ENCODE measurements at regions not wholly inside any gene's neighbourhood (a gene's known extent, or its start where the extent isn't known, plus 50 kb on each side); places are given as distances from the start of the nearest gene placed in this dataset.

DNA sequence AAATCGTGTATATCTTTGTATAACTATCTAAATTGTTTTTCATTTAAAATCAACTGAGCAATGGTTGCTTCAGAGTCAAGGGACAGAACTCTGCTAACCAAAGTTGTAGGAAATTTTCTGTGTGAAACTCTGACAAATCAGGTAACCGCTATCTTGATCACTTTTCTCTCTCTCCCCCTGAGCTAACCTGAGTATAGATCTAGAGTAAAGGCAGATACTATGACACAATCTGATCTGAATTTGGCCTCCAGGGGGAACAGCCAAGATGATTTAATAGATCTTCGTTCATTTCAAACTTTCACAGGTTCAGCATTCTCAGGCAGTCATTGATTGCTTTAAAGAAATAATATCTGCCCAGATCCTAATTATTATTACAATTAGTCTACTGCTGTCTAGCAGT, 472.8 kb downstream of the NUF2 start:
- Histone ChIP-seq H3K4me1 (peaks cover 0 to 16% (median 5%) of the 10 kb centered on the region in 4 donors), H3K9me3 (peaks cover 0 to 8% (median 7%) of the 10 kb centered on the region in 4 donors), H3K27me3 (no peaks in the 10 kb centered on the region), H3K27ac (no peak overlapping the region), H3K4me3 (no peak overlapping the region), H3K36me3 (no peaks in the 10 kb centered on the region)
- TF ChIP-seq, protein P1, sequence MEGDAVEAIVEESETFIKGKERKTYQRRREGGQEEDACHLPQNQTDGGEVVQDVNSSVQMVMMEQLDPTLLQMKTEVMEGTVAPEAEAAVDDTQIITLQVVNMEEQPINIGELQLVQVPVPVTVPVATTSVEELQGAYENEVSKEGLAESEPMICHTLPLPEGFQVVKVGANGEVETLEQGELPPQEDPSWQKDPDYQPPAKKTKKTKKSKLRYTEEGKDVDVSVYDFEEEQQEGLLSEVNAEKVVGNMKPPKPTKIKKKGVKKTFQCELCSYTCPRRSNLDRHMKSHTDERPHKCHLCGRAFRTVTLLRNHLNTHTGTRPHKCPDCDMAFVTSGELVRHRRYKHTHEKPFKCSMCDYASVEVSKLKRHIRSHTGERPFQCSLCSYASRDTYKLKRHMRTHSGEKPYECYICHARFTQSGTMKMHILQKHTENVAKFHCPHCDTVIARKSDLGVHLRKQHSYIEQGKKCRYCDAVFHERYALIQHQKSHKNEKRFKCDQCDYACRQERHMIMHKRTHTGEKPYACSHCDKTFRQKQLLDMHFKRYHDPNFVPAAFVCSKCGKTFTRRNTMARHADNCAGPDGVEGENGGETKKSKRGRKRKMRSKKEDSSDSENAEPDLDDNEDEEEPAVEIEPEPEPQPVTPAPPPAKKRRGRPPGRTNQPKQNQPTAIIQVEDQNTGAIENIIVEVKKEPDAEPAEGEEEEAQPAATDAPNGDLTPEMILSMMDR (IDR thresholded peaks at IDR 0.05): no peak
- TF ChIP-seq EP300 (IDR thresholded peaks at IDR 0.05): no peak
- no peak for TF ChIP-seq POLR2AphosphoS5 (IDR thresholded peaks at IDR 0.05)
- no peak for TF ChIP-seq POLR2A (IDR thresholded peaks at IDR 0.05)
- intact Hi-C loops (cut with DNase I; ENCODE audit: low total_unique reads): no loop called here
- WGBS, 5 donors: 66 to 70% (median 69%) methylated on average over 3 of the region's 3 CpGs
- no peak for DNase-seq

DNA sequence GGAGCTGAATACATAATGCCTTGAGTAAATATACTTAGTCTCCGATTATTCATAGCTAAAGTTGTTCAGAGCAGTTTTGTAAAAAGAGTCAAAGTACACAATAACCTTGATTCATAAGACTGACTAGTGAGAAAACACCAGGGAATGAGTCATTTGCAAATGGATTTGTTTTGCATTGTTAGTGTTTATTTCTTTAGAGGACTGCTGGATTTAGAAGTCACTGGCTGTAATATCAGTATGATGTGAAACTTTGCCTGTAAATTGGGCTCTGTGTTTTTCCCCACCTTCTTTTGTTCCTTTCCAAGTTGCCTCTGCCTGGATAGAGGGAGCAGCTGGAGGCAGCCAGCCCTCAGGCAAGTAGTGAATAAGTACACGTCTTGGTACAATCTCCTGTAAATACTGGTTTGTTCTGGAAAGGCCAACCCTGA, 474.7 kb downstream of the NUF2 start:
- peaks cover 0 to 8% (median 7%) of the 10 kb centered on the region in 4 donors for H3K9me3 ChIP-seq
- peak in 1 of 2 donors; percentile 61 for DNase-seq
- H3K4me3 ChIP-seq: no peak overlapping the region
- no peak for TF ChIP-seq EP300 (IDR thresholded peaks at IDR 0.05)
- TF ChIP-seq POLR2AphosphoS5 (IDR thresholded peaks at IDR 0.05): peak in 1 of 3 donors; percentile 30
- no peak for TF ChIP-seq POLR2A (IDR thresholded peaks at IDR 0.05)
- intact Hi-C loops (cut with DNase I; ENCODE audit: low total_unique reads): no loop called here
- H3K27me3 ChIP-seq: no peaks in the 10 kb centered on the region
- 1 to 24% (median 13%) methylated on average over 2 of the region's 2 CpGs for WGBS, 5 donors
- no peaks in the 10 kb centered on the region for H3K36me3 ChIP-seq
- H3K27ac ChIP-seq: peak overlapping the region in 2 of 5 donors; percentile 36 to 57
- H3K4me1 ChIP-seq: peaks cover 0 to 16% (median 5%) of the 10 kb centered on the region in 4 donors

DNA sequence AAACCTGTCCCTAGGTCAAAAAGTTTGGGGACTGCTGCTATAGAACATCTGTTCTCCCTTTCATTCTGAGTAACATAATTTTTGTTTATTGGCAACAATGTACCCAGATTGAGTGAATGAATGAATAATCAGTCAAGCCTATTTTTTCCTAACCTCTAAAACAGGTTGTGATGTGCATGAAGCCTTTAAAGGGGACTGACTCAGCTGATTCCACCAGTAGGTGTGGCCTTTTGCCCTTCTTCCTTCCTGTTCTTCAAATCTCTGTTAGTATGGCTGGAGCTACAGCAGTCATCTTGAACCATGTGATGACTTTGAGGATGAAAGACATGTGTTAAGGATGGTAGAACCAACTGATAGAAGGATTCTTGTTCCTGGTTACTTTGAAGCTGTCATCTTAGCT, 476.1 kb downstream of the NUF2 start:
- Histone ChIP-seq H3K27me3 (no peaks in the 10 kb centered on the region), H3K36me3 (no peaks in the 10 kb centered on the region), H3K4me3 (no peak overlapping the region), H3K4me1 (peaks cover 0 to 16% (median 5%) of the 10 kb centered on the region in 4 donors), H3K27ac (no peak overlapping the region), H3K9me3 (peaks cover 0 to 1% (median under 1%) of the 10 kb centered on the region in 4 donors)
- DNase-seq: no peak
- intact Hi-C loops (cut with DNase I; ENCODE audit: low total_unique reads): no loop called here
- TF ChIP-seq, protein P1 (IDR thresholded peaks at IDR 0.05): no peak
- no peak for TF ChIP-seq POLR2A (IDR thresholded peaks at IDR 0.05)
- TF ChIP-seq POLR2AphosphoS5 (IDR thresholded peaks at IDR 0.05): no peak
- TF ChIP-seq EP300 (IDR thresholded peaks at IDR 0.05): no peak

DNA sequence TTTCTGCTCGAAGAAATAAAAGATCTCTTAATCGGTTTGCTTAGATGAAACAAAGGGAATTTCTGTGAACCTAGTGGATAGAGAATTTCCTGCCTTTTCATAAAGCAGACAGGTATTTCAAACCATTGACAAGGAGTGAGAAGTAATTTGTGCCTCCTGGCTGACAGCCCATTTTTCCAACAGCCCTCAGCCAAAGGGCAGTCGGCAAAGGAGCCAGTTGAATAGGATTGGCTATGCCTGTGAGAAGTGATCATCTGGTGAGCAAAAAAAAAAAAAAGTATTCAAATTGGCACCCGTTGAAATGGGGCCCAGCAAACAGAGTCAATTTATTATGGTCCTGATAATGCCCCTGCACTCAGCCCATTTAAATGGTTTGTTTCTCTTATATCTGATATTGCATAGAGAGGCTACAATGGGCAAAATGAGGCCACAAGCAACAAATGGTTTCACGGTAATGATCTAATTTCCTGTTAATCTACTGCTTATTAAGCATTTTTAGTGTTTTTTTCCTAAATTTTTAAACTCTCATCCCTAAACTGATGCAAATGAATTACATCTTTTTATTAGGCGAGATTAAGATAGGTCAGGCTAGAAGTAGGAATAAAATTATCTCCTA, 477.5 kb downstream of the NUF2 start:
- no peaks in the 10 kb centered on the region for H3K9me3 ChIP-seq
- H3K36me3 ChIP-seq: no peaks in the 10 kb centered on the region
- 85 to 91% (median 90%) methylated on average over 6 of the region's 6 CpGs for WGBS, 5 donors
- no peaks in the 10 kb centered on the region for H3K27me3 ChIP-seq
- H3K4me3 ChIP-seq: no peak overlapping the region
- intact Hi-C loops (cut with DNase I; ENCODE audit: low total_unique reads): no loop called here
- H3K27ac ChIP-seq: no peak overlapping the region
- no peak for DNase-seq
- peaks cover 0 to 16% (median 5%) of the 10 kb centered on the region in 4 donors for H3K4me1 ChIP-seq
- TF ChIP-seq POLR2AphosphoS5 (IDR thresholded peaks at IDR 0.05) (no peak), POLR2A (IDR thresholded peaks at IDR 0.05) (no peak), EP300 (IDR thresholded peaks at IDR 0.05) (no peak)
- TF ChIP-seq, protein P1 (IDR thresholded peaks at IDR 0.05): no peak
